ENCODE measurements at regions not wholly inside any gene's neighbourhood (a gene's known extent, or its start where the extent isn't known, plus 50 kb on each side); places are given as distances from the start of the nearest gene placed in this dataset.

DNA sequence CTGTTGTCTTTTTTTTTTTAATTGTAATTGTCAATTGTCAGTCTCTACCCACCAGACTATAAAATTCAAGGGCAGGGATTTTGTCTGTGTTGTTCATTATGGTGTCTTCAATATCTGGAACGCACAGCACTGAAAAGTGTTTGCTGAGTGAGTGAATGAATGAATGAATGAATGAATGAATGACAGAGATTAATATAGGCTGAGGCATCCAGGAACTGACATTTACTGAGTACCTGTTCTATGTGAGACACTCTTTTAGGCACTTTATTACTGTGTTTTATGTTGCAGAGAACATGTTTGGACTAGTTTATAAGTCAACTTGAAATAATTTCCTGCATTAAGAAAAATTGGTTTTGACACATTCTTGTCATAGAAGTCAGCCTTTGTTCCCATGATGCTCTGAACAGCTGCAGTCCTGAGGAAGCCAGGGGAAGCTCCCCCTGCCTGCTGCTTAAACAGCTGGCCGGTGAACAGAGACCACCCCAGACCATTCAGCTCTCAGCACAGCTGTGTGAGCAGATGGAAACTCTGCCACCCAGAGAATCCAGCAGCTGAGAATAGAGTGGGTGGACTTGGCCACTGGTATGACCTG, 160.7 kb upstream of the CCND2 start (continued):
- TF ChIP-seq, protein P1, sequence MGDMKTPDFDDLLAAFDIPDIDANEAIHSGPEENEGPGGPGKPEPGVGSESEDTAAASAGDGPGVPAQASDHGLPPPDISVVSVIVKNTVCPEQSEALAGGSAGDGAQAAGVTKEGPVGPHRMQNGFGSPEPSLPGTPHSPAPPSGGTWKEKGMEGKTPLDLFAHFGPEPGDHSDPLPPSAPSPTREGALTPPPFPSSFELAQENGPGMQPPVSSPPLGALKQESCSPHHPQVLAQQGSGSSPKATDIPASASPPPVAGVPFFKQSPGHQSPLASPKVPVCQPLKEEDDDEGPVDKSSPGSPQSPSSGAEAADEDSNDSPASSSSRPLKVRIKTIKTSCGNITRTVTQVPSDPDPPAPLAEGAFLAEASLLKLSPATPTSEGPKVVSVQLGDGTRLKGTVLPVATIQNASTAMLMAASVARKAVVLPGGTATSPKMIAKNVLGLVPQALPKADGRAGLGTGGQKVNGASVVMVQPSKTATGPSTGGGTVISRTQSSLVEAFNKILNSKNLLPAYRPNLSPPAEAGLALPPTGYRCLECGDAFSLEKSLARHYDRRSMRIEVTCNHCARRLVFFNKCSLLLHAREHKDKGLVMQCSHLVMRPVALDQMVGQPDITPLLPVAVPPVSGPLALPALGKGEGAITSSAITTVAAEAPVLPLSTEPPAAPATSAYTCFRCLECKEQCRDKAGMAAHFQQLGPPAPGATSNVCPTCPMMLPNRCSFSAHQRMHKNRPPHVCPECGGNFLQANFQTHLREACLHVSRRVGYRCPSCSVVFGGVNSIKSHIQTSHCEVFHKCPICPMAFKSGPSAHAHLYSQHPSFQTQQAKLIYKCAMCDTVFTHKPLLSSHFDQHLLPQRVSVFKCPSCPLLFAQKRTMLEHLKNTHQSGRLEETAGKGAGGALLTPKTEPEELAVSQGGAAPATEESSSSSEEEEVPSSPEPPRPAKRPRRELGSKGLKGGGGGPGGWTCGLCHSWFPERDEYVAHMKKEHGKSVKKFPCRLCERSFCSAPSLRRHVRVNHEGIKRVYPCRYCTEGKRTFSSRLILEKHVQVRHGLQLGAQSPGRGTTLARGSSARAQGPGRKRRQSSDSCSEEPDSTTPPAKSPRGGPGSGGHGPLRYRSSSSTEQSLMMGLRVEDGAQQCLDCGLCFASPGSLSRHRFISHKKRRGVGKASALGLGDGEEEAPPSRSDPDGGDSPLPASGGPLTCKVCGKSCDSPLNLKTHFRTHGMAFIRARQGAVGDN (IDR thresholded peaks at IDR 0.05), result 0 out of 2 replicates have a peak, but pooled peaks have one; percentile 37
- TF ChIP-seq SREBF1 (IDR thresholded peaks at IDR 0.05; ENCODE audit: low read length) (no peak), WRNIP1 (IDR thresholded peaks at IDR 0.05; ENCODE audit: borderline replicate concordance, low read depth, low read length) (no peak), MTA2 (IDR thresholded peaks at IDR 0.05; ENCODE audit: low read depth) (no peak)
- TF ChIP-seq, protein P2, sequence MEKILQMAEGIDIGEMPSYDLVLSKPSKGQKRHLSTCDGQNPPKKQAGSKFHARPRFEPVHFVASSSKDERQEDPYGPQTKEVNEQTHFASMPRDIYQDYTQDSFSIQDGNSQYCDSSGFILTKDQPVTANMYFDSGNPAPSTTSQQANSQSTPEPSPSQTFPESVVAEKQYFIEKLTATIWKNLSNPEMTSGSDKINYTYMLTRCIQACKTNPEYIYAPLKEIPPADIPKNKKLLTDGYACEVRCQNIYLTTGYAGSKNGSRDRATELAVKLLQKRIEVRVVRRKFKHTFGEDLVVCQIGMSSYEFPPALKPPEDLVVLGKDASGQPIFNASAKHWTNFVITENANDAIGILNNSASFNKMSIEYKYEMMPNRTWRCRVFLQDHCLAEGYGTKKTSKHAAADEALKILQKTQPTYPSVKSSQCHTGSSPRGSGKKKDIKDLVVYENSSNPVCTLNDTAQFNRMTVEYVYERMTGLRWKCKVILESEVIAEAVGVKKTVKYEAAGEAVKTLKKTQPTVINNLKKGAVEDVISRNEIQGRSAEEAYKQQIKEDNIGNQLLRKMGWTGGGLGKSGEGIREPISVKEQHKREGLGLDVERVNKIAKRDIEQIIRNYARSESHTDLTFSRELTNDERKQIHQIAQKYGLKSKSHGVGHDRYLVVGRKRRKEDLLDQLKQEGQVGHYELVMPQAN (conservative IDR thresholded peaks at IDR 0.05), result no peak
